ENCODE measurements at regions not wholly inside any gene's neighbourhood (a gene's known extent, or its start where the extent isn't known, plus 50 kb on each side); places are given as distances from the start of the nearest gene placed in this dataset.

DNA sequence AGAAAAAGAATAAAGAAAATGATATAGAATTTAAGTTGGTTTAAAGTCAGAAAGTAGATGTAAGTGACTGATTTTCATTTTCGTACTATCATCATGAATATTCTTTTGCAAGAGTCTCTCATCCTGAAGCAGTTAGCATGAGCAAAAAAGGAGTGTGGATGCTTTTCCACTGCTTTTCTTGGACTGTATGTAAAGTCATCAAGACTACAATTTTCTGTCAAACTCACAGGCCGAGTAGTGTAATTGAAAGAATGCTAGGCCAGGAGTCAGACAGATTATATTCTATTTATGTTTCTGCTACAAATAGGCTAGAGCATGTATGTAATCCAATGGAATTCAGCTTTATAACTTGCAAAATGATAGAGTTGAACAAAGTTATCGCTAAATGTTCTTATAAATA, 197.1 kb upstream of the SPOCK3 start:
- Histone ChIP-seq H3K27ac (ENCODE audit: control insufficient read depth, insufficient read depth, low read length) (no peak overlapping the region), H3K4me1 (ENCODE audit: control insufficient read depth, extremely low read depth, insufficient read depth, low read length) (no peaks in the 10 kb centered on the region), H3K9me3 (ENCODE audit: control insufficient read depth, low read depth, low read length) (no peaks in the 10 kb centered on the region), H3K36me3 (ENCODE audit: control insufficient read depth in 2 of 2, extremely low read depth in 1 of 2, insufficient read depth in 2 of 2, low read length in 2 of 2) (no peaks in the 10 kb centered on the region), H3K79me2 (ENCODE audit: control insufficient read depth, insufficient read depth, low read length) (no peaks in the 10 kb centered on the region), H3K9ac (ENCODE audit: control insufficient read depth, extremely low read depth, insufficient read depth, low read length) (no peak overlapping the region), H3K9me1 (ENCODE audit: control insufficient read depth, extremely low read depth, insufficient read depth, low read length) (no peaks in the 10 kb centered on the region), H3K27me3 (ENCODE audit: control insufficient read depth, extremely low read depth, insufficient read depth, low read length) (no peaks in the 10 kb centered on the region), H4K20me1 (ENCODE audit: control insufficient read depth, extremely low read depth, insufficient read depth, low read length) (no peaks in the 10 kb centered on the region), H2AFZ (ENCODE audit: control insufficient read depth, low read length) (no peak overlapping the region), H3K4me3 (ENCODE audit: control insufficient read depth in 2 of 3, extremely low read depth in 1 of 3, insufficient read depth in 2 of 3, low read depth in 1 of 3, low read length in 3 of 3) (no peak overlapping the region), H3K4me2 (ENCODE audit: control insufficient read depth, extremely low read depth, insufficient read depth, low read depth, low read length) (no peak overlapping the region)
- no peak for TF ChIP-seq EZH2 (IDR thresholded peaks at IDR 0.05; ENCODE audit: low read length)
- TF ChIP-seq, protein P1, sequence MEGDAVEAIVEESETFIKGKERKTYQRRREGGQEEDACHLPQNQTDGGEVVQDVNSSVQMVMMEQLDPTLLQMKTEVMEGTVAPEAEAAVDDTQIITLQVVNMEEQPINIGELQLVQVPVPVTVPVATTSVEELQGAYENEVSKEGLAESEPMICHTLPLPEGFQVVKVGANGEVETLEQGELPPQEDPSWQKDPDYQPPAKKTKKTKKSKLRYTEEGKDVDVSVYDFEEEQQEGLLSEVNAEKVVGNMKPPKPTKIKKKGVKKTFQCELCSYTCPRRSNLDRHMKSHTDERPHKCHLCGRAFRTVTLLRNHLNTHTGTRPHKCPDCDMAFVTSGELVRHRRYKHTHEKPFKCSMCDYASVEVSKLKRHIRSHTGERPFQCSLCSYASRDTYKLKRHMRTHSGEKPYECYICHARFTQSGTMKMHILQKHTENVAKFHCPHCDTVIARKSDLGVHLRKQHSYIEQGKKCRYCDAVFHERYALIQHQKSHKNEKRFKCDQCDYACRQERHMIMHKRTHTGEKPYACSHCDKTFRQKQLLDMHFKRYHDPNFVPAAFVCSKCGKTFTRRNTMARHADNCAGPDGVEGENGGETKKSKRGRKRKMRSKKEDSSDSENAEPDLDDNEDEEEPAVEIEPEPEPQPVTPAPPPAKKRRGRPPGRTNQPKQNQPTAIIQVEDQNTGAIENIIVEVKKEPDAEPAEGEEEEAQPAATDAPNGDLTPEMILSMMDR (optimal IDR thresholded peaks at IDR 0.05 in 1 of 3, IDR thresholded peaks at IDR 0.05 in 1 of 3, conservative IDR thresholded peaks at IDR 0.05 in 1 of 3; ENCODE audit: extremely low read depth in 1 of 3, insufficient read depth in 2 of 3, low read length in 3 of 3) = no peak
- DNase-seq (ENCODE audit: low read depth, low spot score) (no peak), FAIRE-seq (no peak)
- dilution Hi-C loops (cut with MboI; ENCODE audit: extremely low pct_ligation_motif_present, low sequenced_read_pairs) = no loop called here

DNA sequence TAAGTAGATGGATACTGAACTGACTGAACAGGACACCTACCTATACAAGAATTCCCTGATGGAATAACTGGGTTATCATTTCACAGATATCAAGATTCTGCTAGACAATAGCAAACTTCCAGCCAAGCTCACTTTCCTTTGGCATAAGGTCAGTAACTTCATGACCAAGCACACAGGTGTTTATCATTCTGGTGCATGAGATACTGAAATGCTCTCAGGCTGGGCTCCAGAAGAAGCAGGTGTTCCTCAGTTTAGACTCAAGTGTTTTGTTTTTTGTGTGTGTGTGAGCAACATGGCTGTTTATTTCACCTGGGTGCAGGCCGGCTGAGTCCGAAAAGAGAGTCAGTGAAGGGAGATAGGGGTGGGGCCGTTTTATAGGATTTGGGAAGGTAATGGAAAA, 201.5 kb upstream of the SPOCK3 start:
- FAIRE-seq = no peak
- Histone ChIP-seq H3K36me3 (ENCODE audit: control insufficient read depth in 2 of 2, extremely low read depth in 1 of 2, insufficient read depth in 2 of 2, low read length in 2 of 2) (no peaks in the 10 kb centered on the region), H3K27ac (ENCODE audit: control insufficient read depth, insufficient read depth, low read length) (no peak overlapping the region), H3K9me1 (ENCODE audit: control insufficient read depth, extremely low read depth, insufficient read depth, low read length) (no peaks in the 10 kb centered on the region), H3K27me3 (ENCODE audit: control insufficient read depth, extremely low read depth, insufficient read depth, low read length) (no peaks in the 10 kb centered on the region), H3K4me3 (ENCODE audit: control insufficient read depth in 2 of 3, extremely low read depth in 1 of 3, insufficient read depth in 2 of 3, low read depth in 1 of 3, low read length in 3 of 3) (no peak overlapping the region), H3K4me1 (ENCODE audit: control insufficient read depth, extremely low read depth, insufficient read depth, low read length) (no peaks in the 10 kb centered on the region), H3K4me2 (ENCODE audit: control insufficient read depth, extremely low read depth, insufficient read depth, low read depth, low read length) (no peak overlapping the region), H3K79me2 (ENCODE audit: control insufficient read depth, insufficient read depth, low read length) (no peaks in the 10 kb centered on the region), H2AFZ (ENCODE audit: control insufficient read depth, low read length) (no peak overlapping the region), H4K20me1 (ENCODE audit: control insufficient read depth, extremely low read depth, insufficient read depth, low read length) (no peaks in the 10 kb centered on the region), H3K9ac (ENCODE audit: control insufficient read depth, extremely low read depth, insufficient read depth, low read length) (no peak overlapping the region), H3K9me3 (ENCODE audit: control insufficient read depth, low read depth, low read length) (no peaks in the 10 kb centered on the region)
- dilution Hi-C loops (cut with MboI; ENCODE audit: extremely low pct_ligation_motif_present, low sequenced_read_pairs) = no loop called here
- no peak for DNase-seq (ENCODE audit: low read depth, low spot score)
- TF ChIP-seq, protein P1 (optimal IDR thresholded peaks at IDR 0.05 in 1 of 3, IDR thresholded peaks at IDR 0.05 in 1 of 3, conservative IDR thresholded peaks at IDR 0.05 in 1 of 3; ENCODE audit: extremely low read depth in 1 of 3, insufficient read depth in 2 of 3, low read length in 3 of 3) = no peak
- no peak for TF ChIP-seq EZH2 (IDR thresholded peaks at IDR 0.05; ENCODE audit: low read length)

All from keratinocyte (primary cell).